Panc1 (cell line): ENCODE measurements at regions not wholly inside any gene's neighbourhood (a gene's known extent, or its start where the extent isn't known, plus 50 kb on each side); places are given as distances from the start of the nearest gene placed in this dataset.

Experiments
- CTCF ChIP-seq: fragments of 450-650 bp; IDR thresholded peaks from 2 replicates; pipeline ENCODE4 v1.5.1; 2017; ENCODE audit warnings: mild to moderate bottlenecking
- POLR2AphosphoS5 ChIP-seq: IDR thresholded peaks from 2 replicates; pipeline ENCODE4 v1.6.1; 2012; ENCODE audit warnings: mild to moderate bottlenecking, low read depth, low read length, moderate library complexity
- REST ChIP-seq, 2 experiments: IDR thresholded peaks; 2 replicates each; pipeline ENCODE4 v1.6.1; 2011 to 2012; ENCODE audit warnings: low read depth in 2 of 2, control low read depth in 1 of 2, low read length in 1 of 2, mild to moderate bottlenecking in 1 of 2, moderate library complexity in 1 of 2; ENCODE audit not compliant: insufficient read depth in 1 of 2
- SIN3A ChIP-seq: IDR thresholded peaks from 2 replicates; pipeline ENCODE4 v1.6.1; 2012; ENCODE audit warnings: low read depth, mild to moderate bottlenecking, low read length, moderate library complexity, borderline replicate concordance; ENCODE audit not compliant: insufficient read depth
- TCF7L2 ChIP-seq: IDR thresholded peaks from 2 replicates; pipeline ENCODE4 v1.6.1; 2011; ENCODE audit warnings: mild to moderate bottlenecking, low read depth, low read length, inconsistent platforms

- TF ChIP-seq POLR2AphosphoS5 (no peak), CTCF (no peak), TCF7L2 (no peak), REST (IDR thresholded peaks at IDR 0.05; ENCODE audit: insufficient read depth in 1 of 2, low read depth in 2 of 2, low read length in 1 of 2) (no peak), SIN3A (no peak)
These were observed 305.5 kb downstream of the GPR37 start for GRCh38 chr7:124460056-124460450.
